ENCODE measurements at regions not wholly inside any gene's neighbourhood (a gene's known extent, or its start where the extent isn't known, plus 50 kb on each side); places are given as distances from the start of the nearest gene placed in this dataset.

GRCh38 chr4:187475901-187476300, 519.7 kb upstream of the ZFP42 start:
- Histone ChIP-seq H2AK5ac (ENCODE audit: low read depth, low read length) (no peak overlapping the region), H2BK5ac (ENCODE audit: low read depth, low read length) (no peak overlapping the region), H4K5ac (ENCODE audit: insufficient read length, low read depth, low read length) (no peak overlapping the region), H3K27me3 (replicated peaks in 1 of 4; ENCODE audit: control insufficient read depth in 3 of 4, extremely low read depth in 1 of 4, insufficient read depth in 3 of 4, low read length in 3 of 4) (no peaks in the 10 kb centered on the region), H3K23me2 (ENCODE audit: low read depth, low read length) (no peaks in the 10 kb centered on the region), H3K4me3 (ENCODE audit: extremely low read depth in 1 of 4, insufficient read depth in 2 of 4, low read depth in 3 of 4, low read length in 4 of 4) (no peak overlapping the region), H4K8ac (ENCODE audit: extremely low read depth, insufficient read depth, low read length) (no peak overlapping the region), H2BK15ac (ENCODE audit: low read length) (no peak overlapping the region), H3K18ac (ENCODE audit: extremely low read depth, low read length) (no peak overlapping the region), H2BK12ac (ENCODE audit: low read depth, low read length) (no peak overlapping the region), H3K79me1 (ENCODE audit: low read depth, low read length) (no peaks in the 10 kb centered on the region), H3K23ac (ENCODE audit: insufficient read length) (no peak overlapping the region), H3K56ac (replicated peaks; ENCODE audit: insufficient read length, low read depth, low read length) (no peak overlapping the region), H3K4ac (replicated peaks; ENCODE audit: insufficient read length, low read depth, low read length) (no peak overlapping the region), H3K4me2 (ENCODE audit: insufficient read depth in 1 of 2, low read depth in 2 of 2, low read length in 2 of 2) (no peak overlapping the region), H2BK20ac (ENCODE audit: low read length) (no peak overlapping the region), H3K27ac (ENCODE audit: low read depth, low read length) (no peak overlapping the region), H3K9me3 (ENCODE audit: insufficient read depth in 2 of 2, low read depth in 1 of 2, low read length in 1 of 2) (no peaks in the 10 kb centered on the region), H3K36me3 (ENCODE audit: control insufficient read depth in 2 of 4, insufficient read depth in 4 of 4, low read length in 3 of 4) (no peaks in the 10 kb centered on the region), H3K79me2 (ENCODE audit: control insufficient read depth in 1 of 2, insufficient read depth in 2 of 2, low read length in 2 of 2) (no peaks in the 10 kb centered on the region), H3K9ac (replicated peaks in 1 of 4; ENCODE audit: extremely low read depth in 1 of 4, low read depth in 3 of 4, low read length in 3 of 4) (no peak overlapping the region), H4K20me1 (replicated peaks in 1 of 2; ENCODE audit: control insufficient read depth in 1 of 2, insufficient read depth in 2 of 2, low read length in 2 of 2) (no peaks in the 10 kb centered on the region), H2AFZ (ENCODE audit: low read length) (no peak overlapping the region), H3K4me1 (replicated peaks in 1 of 4; ENCODE audit: control insufficient read depth in 3 of 4, insufficient read depth in 4 of 4, low read length in 3 of 4) (no peaks in the 10 kb centered on the region), H4K91ac (replicated peaks; ENCODE audit: insufficient read length, low read length) (no peak overlapping the region), H2BK120ac (replicated peaks; ENCODE audit: low read depth, low read length) (no peak overlapping the region), H3K14ac (ENCODE audit: insufficient read length) (no peak overlapping the region)
- FAIRE-seq (no peak), DNase-seq (ENCODE audit: low read depth in 1 of 2, low spot score in 2 of 2) (no peak)
- ChIA-PET POLR2A (ENCODE audit: partially characterized antibody) (no interaction called here), CTCF (ENCODE audit: partially characterized antibody) (no interaction called here)
- TF ChIP-seq, protein P1, sequence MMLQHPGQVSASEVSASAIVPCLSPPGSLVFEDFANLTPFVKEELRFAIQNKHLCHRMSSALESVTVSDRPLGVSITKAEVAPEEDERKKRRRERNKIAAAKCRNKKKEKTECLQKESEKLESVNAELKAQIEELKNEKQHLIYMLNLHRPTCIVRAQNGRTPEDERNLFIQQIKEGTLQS (IDR thresholded peaks at IDR 0.05; ENCODE audit: insufficient read depth, low read depth, low read length) = no peak
- TF ChIP-seq FOSL1 (IDR thresholded peaks at IDR 0.05; ENCODE audit: insufficient read depth, low read depth, low read length) (no peak), SP2 (IDR thresholded peaks at IDR 0.05; ENCODE audit: low read length) (no peak), SIRT6 (IDR thresholded peaks at IDR 0.05; ENCODE audit: low read length) (no peak), KDM1A (IDR thresholded peaks at IDR 0.05; ENCODE audit: borderline replicate concordance, low read length) (no peak)
- 86% methylated on average over 2 of the region's 2 CpGs; no CpG with 5 or more reads in 1 of the 2 experiments for WGBS, 2 experiments (ENCODE audit: extremely low coverage in 1 of 2, insufficient coverage in 1 of 2, insufficient read length in 1 of 2, insufficient replicate concordance in 2 of 2, low coverage in 1 of 2, low lambda C conversion rate in 2 of 2, missing lambda C conversion rate in 1 of 2)

Data from H1 (cell line).